Neural cell (in vitro differentiated cells): ENCODE measurements at regions not wholly inside any gene's neighbourhood (a gene's known extent, or its start where the extent isn't known, plus 50 kb on each side); places are given as distances from the start of the nearest gene placed in this dataset.

ENCODE experiments used
- EP300 ChIP-seq: fragments of 450-650 bp; conservative IDR thresholded peaks from 2 replicates; pipeline ENCODE4 v1.6.1; 2014; ENCODE audit warnings: antibody characterized with exemption, mild to moderate bottlenecking, moderate library complexity; ENCODE audit not compliant: poor library complexity, severe bottlenecking
- EZH2 ChIP-seq: fragments of 200-600, 300-800 bp; shearing (Covaris generic), sonication (generic); IDR thresholded peaks from 2 replicates; pipeline ENCODE4 v1.6.1; 2014; ENCODE audit warnings: antibody characterized with exemption, low read length, borderline replicate concordance, mild to moderate bottlenecking; ENCODE audit not compliant: insufficient read depth, poor library complexity, severe bottlenecking
- MXI1 ChIP-seq: fragments of 450-650 bp; conservative IDR thresholded peaks from 2 replicates; pipeline ENCODE4 v1.6.1; 2014; ENCODE audit warnings: antibody characterized with exemption, mild to moderate bottlenecking; ENCODE audit not compliant: poor library complexity, severe bottlenecking
- RAD21 ChIP-seq: fragments of 450-650 bp; conservative IDR thresholded peaks from 2 replicates; pipeline ENCODE4 v1.6.1; 2014; ENCODE audit warnings: antibody characterized with exemption, mild to moderate bottlenecking, moderate library complexity
- TAF1 ChIP-seq: IDR thresholded peaks from 2 replicates; pipeline ENCODE4 v1.6.1; 2012; ENCODE audit warnings: low read depth
- TF ChIP-seq, protein P1 (sequence below): fragments of 450-650 bp; IDR thresholded peaks from 2 replicates; pipeline ENCODE4 v1.5.1; 2014; ENCODE audit warnings: antibody characterized with exemption, mild to moderate bottlenecking, moderate library complexity; ENCODE audit not compliant: poor library complexity, severe bottlenecking

DNA sequence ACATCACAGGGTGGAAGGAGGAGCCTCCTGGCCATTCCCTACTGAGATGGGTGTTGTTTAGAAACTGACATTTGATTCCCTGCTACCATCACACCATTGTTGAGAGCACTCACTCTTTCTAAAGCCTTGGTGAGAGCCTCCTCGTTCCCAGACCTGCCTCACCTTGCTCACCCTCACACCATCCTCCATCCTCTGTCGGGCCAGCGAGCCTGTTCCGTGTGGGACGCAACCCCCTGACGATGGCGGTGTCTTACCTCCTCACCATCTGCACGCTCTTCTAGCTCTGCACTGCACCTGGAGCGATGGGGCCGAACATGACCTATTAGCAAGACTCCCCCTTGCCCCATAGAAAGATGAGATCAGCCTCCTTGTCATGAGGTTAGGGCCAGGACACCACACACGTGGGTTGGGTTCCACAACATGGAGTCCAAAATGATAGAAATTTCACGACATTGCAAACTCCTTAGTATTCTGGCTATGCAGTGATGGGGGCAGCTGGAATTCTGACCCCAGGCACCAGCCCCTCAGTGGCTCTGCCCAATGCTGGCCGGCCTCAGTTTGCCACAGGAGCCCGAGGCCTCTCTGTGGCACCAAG is 1017.9 kb downstream of the TBC1D22A start:
- no peak for TF ChIP-seq EP300
- TF ChIP-seq, protein P1, sequence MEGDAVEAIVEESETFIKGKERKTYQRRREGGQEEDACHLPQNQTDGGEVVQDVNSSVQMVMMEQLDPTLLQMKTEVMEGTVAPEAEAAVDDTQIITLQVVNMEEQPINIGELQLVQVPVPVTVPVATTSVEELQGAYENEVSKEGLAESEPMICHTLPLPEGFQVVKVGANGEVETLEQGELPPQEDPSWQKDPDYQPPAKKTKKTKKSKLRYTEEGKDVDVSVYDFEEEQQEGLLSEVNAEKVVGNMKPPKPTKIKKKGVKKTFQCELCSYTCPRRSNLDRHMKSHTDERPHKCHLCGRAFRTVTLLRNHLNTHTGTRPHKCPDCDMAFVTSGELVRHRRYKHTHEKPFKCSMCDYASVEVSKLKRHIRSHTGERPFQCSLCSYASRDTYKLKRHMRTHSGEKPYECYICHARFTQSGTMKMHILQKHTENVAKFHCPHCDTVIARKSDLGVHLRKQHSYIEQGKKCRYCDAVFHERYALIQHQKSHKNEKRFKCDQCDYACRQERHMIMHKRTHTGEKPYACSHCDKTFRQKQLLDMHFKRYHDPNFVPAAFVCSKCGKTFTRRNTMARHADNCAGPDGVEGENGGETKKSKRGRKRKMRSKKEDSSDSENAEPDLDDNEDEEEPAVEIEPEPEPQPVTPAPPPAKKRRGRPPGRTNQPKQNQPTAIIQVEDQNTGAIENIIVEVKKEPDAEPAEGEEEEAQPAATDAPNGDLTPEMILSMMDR: no peak
- TF ChIP-seq MXI1: no peak
- no peak for TF ChIP-seq TAF1
- no peak for TF ChIP-seq RAD21
- no peak for TF ChIP-seq EZH2
